ENCODE measurements at regions not wholly inside any gene's neighbourhood (a gene's known extent, or its start where the extent isn't known, plus 50 kb on each side); places are given as distances from the start of the nearest gene placed in this dataset.

GRCh38 chr4:18570370-18570769 lies 548.8 kb upstream of the LCORL start:
- H3K4me3 ChIP-seq (ENCODE audit: low read depth, low read length) = no peak overlapping the region
- DNase-seq (ENCODE audit: low read depth) = no peak
- TF ChIP-seq CTCF (conservative IDR thresholded peaks at IDR 0.05; ENCODE audit: low read depth, low read length) = no peak

- peak; percentile 7 for DNase-seq (ENCODE audit: low read depth)
- H3K4me3 ChIP-seq (ENCODE audit: low read depth, low read length) = no peak overlapping the region
- peak; percentile 47 for TF ChIP-seq CTCF (conservative IDR thresholded peaks at IDR 0.05; ENCODE audit: low read depth, low read length)
Measured at GRCh38 chr4:18568600-18568999, 547.0 kb upstream of the LCORL start.

GRCh38 chr4:18566970-18567799 lies 545.6 kb upstream of the LCORL start:
- TF ChIP-seq CTCF (conservative IDR thresholded peaks at IDR 0.05; ENCODE audit: low read depth, low read length) = no peak
- no peak for DNase-seq (ENCODE audit: low read depth)
- no peak overlapping the region for H3K4me3 ChIP-seq (ENCODE audit: low read depth, low read length)

- DNase-seq (ENCODE audit: low read depth) = no peak
- no peak overlapping the region for H3K4me3 ChIP-seq (ENCODE audit: low read depth, low read length)
- TF ChIP-seq CTCF (conservative IDR thresholded peaks at IDR 0.05; ENCODE audit: low read depth, low read length) = no peak
Measured at GRCh38 chr4:18559492-18559891, 537.9 kb upstream of the LCORL start.

- TF ChIP-seq CTCF (conservative IDR thresholded peaks at IDR 0.05; ENCODE audit: low read depth, low read length) = no peak
- no peak for DNase-seq (ENCODE audit: low read depth)
- no peak overlapping the region for H3K4me3 ChIP-seq (ENCODE audit: low read depth, low read length)
Measured at GRCh38 chr4:18556402-18556801, 534.8 kb upstream of the LCORL start.

GRCh38 chr4:18540349-18540748 lies 518.8 kb upstream of the LCORL start:
- no peak for DNase-seq (ENCODE audit: low read depth)
- no peak for TF ChIP-seq CTCF (conservative IDR thresholded peaks at IDR 0.05; ENCODE audit: low read depth, low read length)
- no peak overlapping the region for H3K4me3 ChIP-seq (ENCODE audit: low read depth, low read length)

GRCh38 chr4:18538121-18538520 lies 516.6 kb upstream of the LCORL start:
- DNase-seq (ENCODE audit: low read depth) = no peak
- TF ChIP-seq CTCF (conservative IDR thresholded peaks at IDR 0.05; ENCODE audit: low read depth, low read length) = no peak
- no peak overlapping the region for H3K4me3 ChIP-seq (ENCODE audit: low read depth, low read length)
